GM12878 (cell line): ENCODE measurements at regions not wholly inside any gene's neighbourhood (a gene's known extent, or its start where the extent isn't known, plus 50 kb on each side); places are given as distances from the start of the nearest gene placed in this dataset.

Source experiments
- ATAC-seq: fragments of 200-7000 bp; cut with Tn5 transposase; 3 replicates; pipeline ENCODE4 v1.9.1; 2020; ENCODE audit warnings: mild to moderate bottlenecking, moderate library complexity
- BruUV-seq: library from RNA; stranded (reverse); fragments of 400-500 nt; replicated peaks from 2 replicates; lab custom pipeline; 2021; lab: Mats Ljungman, UMichigan
- CTCF ChIA-PET: fragments of 300-600 bp; sonication (Branson Sonifier 250); formaldehyde crosslinking; extraction: SDS; loops from one replicate; lab custom pipeline; 2021; ENCODE audit warnings: inconsistent platforms; lab: Yijun Ruan, JAX
- POLR2A ChIA-PET: fragments of 350-600 bp; formaldehyde crosslinking; extraction: SDS; loops from one replicate; lab custom pipeline; 2021; ENCODE audit warnings: inconsistent platforms; lab: Charles Lee
- RAD21 ChIA-PET: fragments of 300-600 bp; sonication (Branson Sonifier 250); formaldehyde crosslinking; loops from one replicate; lab custom pipeline; 2023; ENCODE audit warnings: antibody characterized with exemption; ENCODE audit not compliant: unreplicated experiment; lab: Charles Lee
- SMC1A ChIA-PET: fragments of 300-600 bp; sonication (Branson Sonifier 250); formaldehyde crosslinking; loops from one replicate; lab custom pipeline; 2023; ENCODE audit not compliant: unreplicated experiment, uncharacterized antibody; lab: Charles Lee
- DNase-seq: peaks from one replicate; pipeline ENCODE4 v3.0.0-alpha.2; 2011; ENCODE audit warnings: low read depth, low spot score
- FAIRE-seq: peaks from 3 replicates; lab custom pipeline; 2011; peaks lifted over from hg19 to GRCh38; lab: Jason Lieb, UNC
- H2AFZ ChIP-seq: 2 replicates; pipeline ENCODE4 v1.6.0; 2011; ENCODE audit warnings: low read depth, low read length, control low read depth; ENCODE audit not compliant: control insufficient read depth
- H3K27ac ChIP-seq: 2 replicates; pipeline ENCODE4 v1.5.1; 2011; ENCODE audit warnings: control low read depth; ENCODE audit not compliant: control insufficient read depth, insufficient read depth
- H3K27me3 ChIP-seq, 2 experiments: replicated peaks in 1 of 2; 2 replicates each; pipeline versions ENCODE4 v1.6.0 to v1.6.1; 2011; ENCODE audit warnings: low read length in 1 of 2; ENCODE audit not compliant: control insufficient read depth in 2 of 2, insufficient read depth in 2 of 2
- H3K36me3 ChIP-seq, 2 experiments: 2 replicates each; pipeline ENCODE4 v1.5.1; 2011; ENCODE audit warnings: low read length in 1 of 2; ENCODE audit not compliant: control insufficient read depth in 2 of 2, insufficient read depth in 2 of 2
- H3K4me1 ChIP-seq: 2 replicates; pipeline ENCODE4 v1.6.1; 2011; ENCODE audit warnings: mild to moderate bottlenecking, low read length, moderate library complexity, mixed read lengths; ENCODE audit not compliant: control insufficient read depth, insufficient read depth
- H3K4me2 ChIP-seq: 2 replicates; pipeline ENCODE4 v1.6.0; 2011; ENCODE audit warnings: control low read depth; ENCODE audit not compliant: control insufficient read depth, insufficient read depth
- H3K4me3 ChIP-seq: fragments of 200-600 bp; sonication (generic); 2 replicates; pipeline ENCODE4 v1.5.1; 2016
- H3K79me2 ChIP-seq: 2 replicates; pipeline ENCODE4 v1.6.0; 2011; ENCODE audit warnings: low read length; ENCODE audit not compliant: control insufficient read depth, insufficient read depth
- H3K9ac ChIP-seq: 2 replicates; pipeline ENCODE4 v1.8.0; 2011; ENCODE audit warnings: low read length, control low read depth, mixed read lengths; ENCODE audit not compliant: control insufficient read depth, insufficient read depth
- H3K9me3 ChIP-seq: replicated peaks from 3 replicates; pipeline ENCODE4 v1.5.1; 2011; ENCODE audit warnings: mild to moderate bottlenecking, low read length; ENCODE audit not compliant: control insufficient read depth, insufficient read depth
- H4K20me1 ChIP-seq: 2 replicates; pipeline ENCODE4 v1.6.0; 2011; ENCODE audit not compliant: control insufficient read depth, insufficient read depth
- CHD2 ChIP-seq: IDR thresholded peaks from 2 replicates; pipeline ENCODE4 v1.6.1; 2011; ENCODE audit warnings: low read depth, low read length, improper control_type of control experiment, borderline replicate concordance
- CHD4 ChIP-seq: fragments of 200-600 bp; sonication (generic); IDR thresholded peaks from 2 replicates; pipeline ENCODE4 v1.6.1; 2016; ENCODE audit warnings: mild to moderate bottlenecking
- HDGF ChIP-seq: fragments of 450-650 bp; IDR thresholded peaks from 2 replicates; pipeline ENCODE4 v1.6.1; 2016; ENCODE audit warnings: antibody characterized with exemption
- MLLT1 ChIP-seq: fragments of 450-650 bp; IDR thresholded peaks from 2 replicates; pipeline ENCODE4 v1.6.1; 2016; ENCODE audit warnings: mild to moderate bottlenecking
- NR2C1 ChIP-seq: fragments of 450-650 bp; IDR thresholded peaks from 2 replicates; pipeline ENCODE4 v1.6.1; 2017; ENCODE audit warnings: antibody characterized with exemption, mild to moderate bottlenecking, moderate library complexity
- SMAD1 ChIP-seq: fragments of 450-650 bp; IDR thresholded peaks from 2 replicates; pipeline ENCODE4 v1.6.1; 2018; ENCODE audit warnings: mild to moderate bottlenecking, low read depth; ENCODE audit not compliant: partially characterized antibody
- SMC3 ChIP-seq: IDR thresholded peaks from 2 replicates; pipeline ENCODE4 v1.6.1; 2011; ENCODE audit warnings: low read length, improper control_type of control experiment, borderline replicate concordance
- STAT1 ChIP-seq: fragments of 450-650 bp; conservative IDR thresholded peaks from 2 replicates; pipeline ENCODE4 v1.6.1; 2014; ENCODE audit warnings: antibody characterized with exemption, mild to moderate bottlenecking
- STAT3 ChIP-seq: IDR thresholded peaks from 2 replicates; pipeline ENCODE4 v1.6.1; 2011; ENCODE audit warnings: low read depth, low read length, improper control_type of control experiment
- ZBTB11 ChIP-seq: fragments of 450-650 bp; formaldehyde crosslinking; IDR thresholded peaks from 2 replicates; pipeline ENCODE4 v1.5.0; 2022; ENCODE audit warnings: mild to moderate bottlenecking, missing genetic modification characterization
- WGBS: methylation state at CpG from one replicate; pipeline ENCODE4 v1.1.6; 2016; ENCODE audit warnings: low lambda C conversion rate; ENCODE audit not compliant: insufficient replicate concordance, insufficient coverage; ENCODE audit errors: missing lambda C conversion rate; 5-methylcytosine and 5-hydroxymethylcytosine counted together
- in situ Hi-C: fragments of 300-500 bp; cut with MboI; formaldehyde crosslinking; loops from 9 replicates; pipeline ENCODE4 v1.14.3; 2018; ENCODE audit warnings: mixed read lengths
- intact Hi-C: fragments of 100-400 bp; cut with micrococcal nuclease; formaldehyde crosslinking; loops from one replicate; pipeline ENCODE4 v1.14.2; 2022; ENCODE audit not compliant: unreplicated experiment
- TF ChIP-seq, protein P1 (sequence below): IDR thresholded peaks from 2 replicates; pipeline ENCODE4 v1.6.1; 2011; ENCODE audit warnings: borderline replicate concordance, low read depth, mild to moderate bottlenecking, moderate library complexity, low read length; ENCODE audit not compliant: insufficient read depth, poor library complexity, severe bottlenecking
- TF ChIP-seq, protein P2 (sequence below): fragments of 450-650 bp; IDR thresholded peaks from 2 replicates; pipeline ENCODE4 v1.6.1; 2018; ENCODE audit warnings: borderline replicate concordance, mild to moderate bottlenecking; ENCODE audit not compliant: partially characterized antibody
- TF ChIP-seq, protein P3 (sequence below), 3 experiments: IDR thresholded peaks in 2 of 3; conservative IDR thresholded peaks in 1 of 3; 2 replicates each; pipeline ENCODE4 v1.5.1; 2011; ENCODE audit warnings: low read depth in 3 of 3, low read length in 3 of 3, mild to moderate bottlenecking in 3 of 3, control low read depth in 2 of 3, moderate library complexity in 2 of 3, inconsistent platforms in 1 of 3, mixed read lengths in 1 of 3; ENCODE audit not compliant: control insufficient read depth in 2 of 3, insufficient read depth in 1 of 3; ENCODE audit errors: extremely low read depth in 1 of 3

DNA sequence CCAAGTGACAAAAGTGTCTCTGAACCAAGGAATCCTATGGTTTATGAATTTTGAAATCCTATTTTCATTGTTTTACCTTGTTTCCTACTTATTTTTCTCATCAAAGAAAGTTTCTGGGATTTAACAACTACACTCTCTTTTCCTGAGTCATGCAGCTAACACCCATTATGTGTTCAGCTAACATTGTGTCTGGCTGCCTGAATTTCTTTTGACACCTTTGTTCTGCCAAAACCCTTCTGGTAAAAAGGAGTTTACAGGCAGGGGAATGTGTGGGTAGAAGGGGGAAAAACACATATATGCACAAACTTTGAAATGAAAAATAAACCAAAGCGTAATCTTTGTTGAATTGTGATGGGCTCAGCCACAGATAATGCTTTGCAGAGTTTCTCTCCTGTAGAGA, 146.2 kb downstream of the COX7C start:
- in situ Hi-C loops, result no loop called here
- no peak overlapping the region for H3K4me2 ChIP-seq
- intact Hi-C loops, result no loop called here
- no TSS peak for BruUV-seq
- no peak for FAIRE-seq
- POLR2A ChIA-PET, result no interaction called here
- CTCF ChIA-PET, result interaction anchor here (1.0 kb wide), 1 partner anchor 42 kb away, joined by 3 read pairs; no protein-coding TSS in a partner anchor
- H3K79me2 ChIP-seq, result no peaks in the 10 kb centered on the region
- H3K36me3 ChIP-seq, result no peaks in the 10 kb centered on the region
- H3K9ac ChIP-seq, result no peak overlapping the region
- H3K27me3 ChIP-seq, result no peaks in the 10 kb centered on the region
- no peaks in the 10 kb centered on the region; the same call in 2 of the 3 replicates for H3K9me3 ChIP-seq
- no peak overlapping the region for H3K4me3 ChIP-seq
- WGBS, result 0% methylated on average over 1 of the region's 1 CpG
- H3K27ac ChIP-seq, result no peak overlapping the region
- RAD21 ChIA-PET, result no interaction called here
- no peaks in the 10 kb centered on the region for H3K4me1 ChIP-seq
- no peak for ATAC-seq
- SMC1A ChIA-PET, result no interaction called here
- DNase-seq, result no peak
- no peak overlapping the region for H2AFZ ChIP-seq
- H4K20me1 ChIP-seq, result no peaks in the 10 kb centered on the region
- TF ChIP-seq, protein P1, sequence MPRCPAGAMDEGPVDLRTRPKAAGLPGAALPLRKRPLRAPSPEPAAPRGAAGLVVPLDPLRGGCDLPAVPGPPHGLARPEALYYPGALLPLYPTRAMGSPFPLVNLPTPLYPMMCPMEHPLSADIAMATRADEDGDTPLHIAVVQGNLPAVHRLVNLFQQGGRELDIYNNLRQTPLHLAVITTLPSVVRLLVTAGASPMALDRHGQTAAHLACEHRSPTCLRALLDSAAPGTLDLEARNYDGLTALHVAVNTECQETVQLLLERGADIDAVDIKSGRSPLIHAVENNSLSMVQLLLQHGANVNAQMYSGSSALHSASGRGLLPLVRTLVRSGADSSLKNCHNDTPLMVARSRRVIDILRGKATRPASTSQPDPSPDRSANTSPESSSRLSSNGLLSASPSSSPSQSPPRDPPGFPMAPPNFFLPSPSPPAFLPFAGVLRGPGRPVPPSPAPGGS, result no peak
- TF ChIP-seq NR2C1 (no peak), CHD2 (no peak), CHD4 (no peak), HDGF (no peak), MLLT1 (no peak), SMAD1 (no peak), STAT3 (no peak), ZBTB11 (CRISPR knock-in tag) (no peak), STAT1 (no peak), SMC3 (no peak)
- TF ChIP-seq, protein P2, sequence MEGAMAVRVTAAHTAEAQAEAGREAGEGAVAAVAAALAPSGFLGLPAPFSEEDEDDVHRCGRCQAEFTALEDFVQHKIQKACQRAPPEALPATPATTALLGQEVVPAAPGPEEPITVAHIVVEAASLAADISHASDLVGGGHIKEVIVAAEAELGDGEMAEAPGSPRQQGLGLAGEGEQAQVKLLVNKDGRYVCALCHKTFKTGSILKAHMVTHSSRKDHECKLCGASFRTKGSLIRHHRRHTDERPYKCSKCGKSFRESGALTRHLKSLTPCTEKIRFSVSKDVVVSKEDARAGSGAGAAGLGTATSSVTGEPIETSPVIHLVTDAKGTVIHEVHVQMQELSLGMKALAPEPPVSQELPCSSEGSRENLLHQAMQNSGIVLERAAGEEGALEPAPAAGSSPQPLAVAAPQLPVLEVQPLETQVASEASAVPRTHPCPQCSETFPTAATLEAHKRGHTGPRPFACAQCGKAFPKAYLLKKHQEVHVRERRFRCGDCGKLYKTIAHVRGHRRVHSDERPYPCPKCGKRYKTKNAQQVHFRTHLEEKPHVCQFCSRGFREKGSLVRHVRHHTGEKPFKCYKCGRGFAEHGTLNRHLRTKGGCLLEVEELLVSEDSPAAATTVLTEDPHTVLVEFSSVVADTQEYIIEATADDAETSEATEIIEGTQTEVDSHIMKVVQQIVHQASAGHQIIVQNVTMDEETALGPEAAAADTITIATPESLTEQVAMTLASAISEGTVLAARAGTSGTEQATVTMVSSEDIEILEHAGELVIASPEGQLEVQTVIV, result no peak
- TF ChIP-seq, protein P3, sequence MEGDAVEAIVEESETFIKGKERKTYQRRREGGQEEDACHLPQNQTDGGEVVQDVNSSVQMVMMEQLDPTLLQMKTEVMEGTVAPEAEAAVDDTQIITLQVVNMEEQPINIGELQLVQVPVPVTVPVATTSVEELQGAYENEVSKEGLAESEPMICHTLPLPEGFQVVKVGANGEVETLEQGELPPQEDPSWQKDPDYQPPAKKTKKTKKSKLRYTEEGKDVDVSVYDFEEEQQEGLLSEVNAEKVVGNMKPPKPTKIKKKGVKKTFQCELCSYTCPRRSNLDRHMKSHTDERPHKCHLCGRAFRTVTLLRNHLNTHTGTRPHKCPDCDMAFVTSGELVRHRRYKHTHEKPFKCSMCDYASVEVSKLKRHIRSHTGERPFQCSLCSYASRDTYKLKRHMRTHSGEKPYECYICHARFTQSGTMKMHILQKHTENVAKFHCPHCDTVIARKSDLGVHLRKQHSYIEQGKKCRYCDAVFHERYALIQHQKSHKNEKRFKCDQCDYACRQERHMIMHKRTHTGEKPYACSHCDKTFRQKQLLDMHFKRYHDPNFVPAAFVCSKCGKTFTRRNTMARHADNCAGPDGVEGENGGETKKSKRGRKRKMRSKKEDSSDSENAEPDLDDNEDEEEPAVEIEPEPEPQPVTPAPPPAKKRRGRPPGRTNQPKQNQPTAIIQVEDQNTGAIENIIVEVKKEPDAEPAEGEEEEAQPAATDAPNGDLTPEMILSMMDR (IDR thresholded peaks at IDR 0.05 in 2 of 3, conservative IDR thresholded peaks at IDR 0.05 in 1 of 3; ENCODE audit: control insufficient read depth in 2 of 3, extremely low read depth in 1 of 3, insufficient read depth in 1 of 3, low read depth in 3 of 3, low read length in 3 of 3), result no peak
